Inferior parietal cortex (tissue), 1 donor: ENCODE measurements at regions not wholly inside any gene's neighbourhood (a gene's known extent, or its start where the extent isn't known, plus 50 kb on each side); places are given as distances from the start of the nearest gene placed in this dataset.

Source experiments
- DNase-seq: peaks from one replicate; pipeline ENCODE4 v3.0.0-alpha.2; 2016; ENCODE audit errors: extremely low spot score

GRCh38 chr12:59928416-59928815, 332.6 kb downstream of the SLC16A7 start:
- DNase-seq = no peak

- no peak for DNase-seq
Observed at GRCh38 chr12:59929110-59929509, 333.3 kb downstream of the SLC16A7 start.

GRCh38 chr12:59934486-59934885, 338.7 kb downstream of the SLC16A7 start:
- DNase-seq = no peak

- no peak for DNase-seq
Observed at GRCh38 chr12:59936534-59936933, 340.7 kb downstream of the SLC16A7 start.

- DNase-seq = no peak
Observed at GRCh38 chr12:59937148-59937547, 341.3 kb downstream of the SLC16A7 start.

GRCh38 chr12:59938190-59938962, 342.5 kb downstream of the SLC16A7 start:
- no peak for DNase-seq

- DNase-seq = no peak
Observed at GRCh38 chr12:59940631-59941342, 345.0 kb downstream of the SLC16A7 start.

- DNase-seq = no peak
Observed at GRCh38 chr12:59941461-59941860, 345.6 kb downstream of the SLC16A7 start.

GRCh38 chr12:59944177-59944576, 348.3 kb downstream of the SLC16A7 start:
- DNase-seq = no peak

- no peak for DNase-seq
Observed at GRCh38 chr12:59946635-59947034, 350.8 kb downstream of the SLC16A7 start.

GRCh38 chr12:59963546-59963945, 367.7 kb downstream of the SLC16A7 start:
- no peak for DNase-seq

- DNase-seq = no peak
Observed at GRCh38 chr12:59972905-59973304, 377.1 kb downstream of the SLC16A7 start.

- DNase-seq = no peak
Observed at GRCh38 chr12:59973515-59973914, 377.7 kb downstream of the SLC16A7 start.

- DNase-seq = no peak
Observed at GRCh38 chr12:59977779-59978178, 381.9 kb downstream of the SLC16A7 start.

GRCh38 chr12:59980476-59980875, 384.6 kb downstream of the SLC16A7 start:
- no peak for DNase-seq

- DNase-seq = no peak
Observed at GRCh38 chr12:59999291-59999690, 403.5 kb downstream of the SLC16A7 start.

- DNase-seq = no peak
Observed at GRCh38 chr12:60010486-60010885, 414.7 kb downstream of the SLC16A7 start.

- no peak for DNase-seq
Observed at GRCh38 chr12:60012659-60013058, 416.8 kb downstream of the SLC16A7 start.

- no peak for DNase-seq
Observed at GRCh38 chr12:60014436-60014835, 418.6 kb downstream of the SLC16A7 start.

GRCh38 chr12:60020068-60020467, 424.2 kb downstream of the SLC16A7 start:
- no peak for DNase-seq

GRCh38 chr12:60021235-60021634, 425.4 kb downstream of the SLC16A7 start:
- no peak for DNase-seq

GRCh38 chr12:60027266-60027665, 431.4 kb downstream of the SLC16A7 start:
- DNase-seq = no peak

- no peak for DNase-seq
Observed at GRCh38 chr12:60034147-60034546, 438.3 kb downstream of the SLC16A7 start.
